AG10803 (cell line): ENCODE measurements at regions not wholly inside any gene's neighbourhood (a gene's known extent, or its start where the extent isn't known, plus 50 kb on each side); places are given as distances from the start of the nearest gene placed in this dataset.

Experiments
- DNase-seq: peaks from one replicate; pipeline ENCODE4 v3.0.0; 2010; ENCODE audit warnings: low read depth
- H3K4me3 ChIP-seq: 2 replicates; pipeline ENCODE4 v1.5.1; 2011; ENCODE audit warnings: mild to moderate bottlenecking, low read length, control low read depth
- TF ChIP-seq, protein P1 (sequence below): conservative IDR thresholded peaks from 2 replicates; pipeline ENCODE4 v1.5.1; 2011; ENCODE audit warnings: mild to moderate bottlenecking, low read length, control low read depth, inconsistent platforms

DNA sequence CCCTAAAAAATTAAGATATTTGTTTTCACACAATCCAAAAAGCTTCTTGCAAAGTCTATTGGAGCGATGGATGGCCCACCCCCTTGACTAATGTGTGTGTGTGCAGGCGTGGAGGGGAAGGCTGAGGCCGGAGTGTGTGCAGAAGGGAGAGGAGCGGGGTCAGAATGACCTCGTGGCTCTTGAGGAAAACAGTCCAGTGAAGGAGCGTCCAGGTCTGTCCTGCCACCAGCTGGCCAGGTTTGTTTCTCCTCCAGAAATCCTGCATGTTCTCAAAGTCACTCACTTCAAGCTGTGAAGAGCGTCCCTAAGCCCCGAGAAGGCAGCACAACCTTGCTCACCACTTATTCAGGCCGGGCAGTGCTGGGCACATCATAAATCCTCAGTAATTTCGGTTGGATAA is 69.5 kb upstream of the SSX2IP start:
- no peak for DNase-seq

DNA sequence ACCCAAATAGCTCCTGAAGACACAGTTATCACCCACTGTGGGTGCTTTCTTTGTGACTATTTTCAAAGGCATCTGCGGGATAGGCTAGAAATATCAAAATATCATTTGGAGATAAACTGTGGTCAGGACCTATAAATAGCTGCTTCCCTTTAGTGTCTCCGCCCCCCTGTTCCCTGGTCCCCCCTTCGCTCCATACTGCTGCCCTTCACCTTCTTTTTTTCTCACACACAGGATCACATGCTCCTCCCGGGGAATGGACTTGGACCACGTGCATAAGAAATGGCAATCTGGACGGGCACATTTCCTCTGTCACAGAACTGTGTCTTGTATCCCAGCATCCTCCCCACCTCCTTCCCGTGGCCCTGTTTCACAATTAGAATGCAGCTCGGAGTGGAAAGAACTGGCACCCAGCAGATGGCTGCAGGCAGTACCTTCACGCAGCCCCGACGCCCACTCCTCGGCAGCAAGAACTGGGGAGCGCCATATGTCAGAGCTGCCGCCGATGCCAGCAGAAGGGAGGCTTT is 68.8 kb upstream of the SSX2IP start:
- peak; percentile 49 for DNase-seq

More for the DNA sequence above, 69.5 kb upstream of the SSX2IP start:
- TF ChIP-seq, protein P1, sequence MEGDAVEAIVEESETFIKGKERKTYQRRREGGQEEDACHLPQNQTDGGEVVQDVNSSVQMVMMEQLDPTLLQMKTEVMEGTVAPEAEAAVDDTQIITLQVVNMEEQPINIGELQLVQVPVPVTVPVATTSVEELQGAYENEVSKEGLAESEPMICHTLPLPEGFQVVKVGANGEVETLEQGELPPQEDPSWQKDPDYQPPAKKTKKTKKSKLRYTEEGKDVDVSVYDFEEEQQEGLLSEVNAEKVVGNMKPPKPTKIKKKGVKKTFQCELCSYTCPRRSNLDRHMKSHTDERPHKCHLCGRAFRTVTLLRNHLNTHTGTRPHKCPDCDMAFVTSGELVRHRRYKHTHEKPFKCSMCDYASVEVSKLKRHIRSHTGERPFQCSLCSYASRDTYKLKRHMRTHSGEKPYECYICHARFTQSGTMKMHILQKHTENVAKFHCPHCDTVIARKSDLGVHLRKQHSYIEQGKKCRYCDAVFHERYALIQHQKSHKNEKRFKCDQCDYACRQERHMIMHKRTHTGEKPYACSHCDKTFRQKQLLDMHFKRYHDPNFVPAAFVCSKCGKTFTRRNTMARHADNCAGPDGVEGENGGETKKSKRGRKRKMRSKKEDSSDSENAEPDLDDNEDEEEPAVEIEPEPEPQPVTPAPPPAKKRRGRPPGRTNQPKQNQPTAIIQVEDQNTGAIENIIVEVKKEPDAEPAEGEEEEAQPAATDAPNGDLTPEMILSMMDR, result no peak
- no peak overlapping the region for H3K4me3 ChIP-seq

DNA sequence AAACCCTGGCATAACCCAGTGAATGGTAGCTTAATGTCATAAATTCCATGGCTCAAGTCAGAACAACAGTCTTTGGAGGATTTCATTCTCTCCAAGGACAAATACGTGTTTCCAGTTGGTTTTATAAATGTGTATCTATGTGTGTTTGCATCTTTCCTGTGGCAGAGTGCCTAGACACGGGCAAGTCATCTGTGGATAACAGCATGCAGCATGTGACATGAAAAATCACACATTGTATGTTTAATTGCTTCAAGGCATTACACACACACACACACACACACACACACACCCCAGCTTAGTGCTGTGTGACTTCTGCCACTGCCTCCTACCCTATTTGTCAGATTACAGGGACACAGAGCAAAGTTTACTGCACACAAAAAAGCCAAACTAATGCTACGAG is 68.2 kb upstream of the SSX2IP start:
- no peak for DNase-seq
- peak overlapping the region; percentile 44; the same call in 1 of the 2 replicates for H3K4me3 ChIP-seq
- TF ChIP-seq, protein P1, result no peak

More for the DNA sequence above, 68.8 kb upstream of the SSX2IP start:
- TF ChIP-seq, protein P1, result no peak
- peak overlapping the region; percentile 44 for H3K4me3 ChIP-seq

DNA sequence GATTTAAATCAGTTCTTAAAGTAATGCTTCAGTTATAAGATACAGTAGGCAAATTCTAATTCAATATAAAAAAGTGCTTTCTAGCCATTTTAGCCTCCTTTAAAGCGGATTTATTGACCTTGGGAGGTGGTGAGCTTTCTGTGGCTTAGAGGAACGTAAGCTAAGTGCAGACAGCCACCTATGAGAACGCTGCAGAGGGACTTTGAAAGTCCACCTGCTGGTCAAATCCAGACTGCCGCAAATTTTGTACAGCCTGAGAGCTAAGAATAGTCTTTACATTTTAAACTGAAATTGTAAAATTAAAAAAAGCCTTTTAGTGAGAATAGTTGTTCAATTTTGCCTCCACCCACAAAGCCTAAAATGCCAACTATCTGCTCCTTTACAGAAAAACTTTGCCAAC is 67.0 kb upstream of the SSX2IP start:
- TF ChIP-seq, protein P1, result no peak
- H3K4me3 ChIP-seq, result no peak overlapping the region
- no peak for DNase-seq

DNA sequence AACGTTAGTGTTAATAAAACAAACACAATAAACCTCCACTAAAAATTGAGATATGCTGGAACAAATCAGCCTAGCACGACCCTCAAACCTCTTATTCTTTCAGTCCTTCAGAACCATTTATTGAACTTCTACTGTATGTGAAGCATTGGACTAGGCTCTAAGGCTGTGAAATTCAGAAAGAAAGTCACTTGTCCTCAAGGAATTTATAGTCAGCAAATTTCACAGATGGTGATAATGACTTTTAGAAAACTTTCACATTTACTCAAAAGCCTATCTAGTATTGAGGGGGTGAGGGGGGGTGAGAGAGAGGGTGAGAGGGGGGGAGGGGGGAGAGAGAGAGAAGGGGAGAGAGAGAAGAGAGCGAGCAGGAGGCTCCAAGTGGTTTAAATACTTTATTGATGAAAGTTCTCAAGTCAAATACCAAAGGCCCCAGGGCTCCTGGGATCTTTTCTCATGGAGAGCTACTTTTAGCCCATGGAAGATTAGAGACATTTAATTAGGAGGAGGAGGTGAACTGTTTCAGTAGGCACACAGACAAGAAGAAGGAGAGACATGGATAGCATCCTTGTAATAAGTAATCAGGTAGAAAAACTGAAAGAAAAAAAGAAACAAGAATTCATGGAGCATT is 66.3 kb upstream of the SSX2IP start:
- TF ChIP-seq, protein P1, result no peak
- DNase-seq, result peak; percentile 40
- no peak overlapping the region for H3K4me3 ChIP-seq

DNA sequence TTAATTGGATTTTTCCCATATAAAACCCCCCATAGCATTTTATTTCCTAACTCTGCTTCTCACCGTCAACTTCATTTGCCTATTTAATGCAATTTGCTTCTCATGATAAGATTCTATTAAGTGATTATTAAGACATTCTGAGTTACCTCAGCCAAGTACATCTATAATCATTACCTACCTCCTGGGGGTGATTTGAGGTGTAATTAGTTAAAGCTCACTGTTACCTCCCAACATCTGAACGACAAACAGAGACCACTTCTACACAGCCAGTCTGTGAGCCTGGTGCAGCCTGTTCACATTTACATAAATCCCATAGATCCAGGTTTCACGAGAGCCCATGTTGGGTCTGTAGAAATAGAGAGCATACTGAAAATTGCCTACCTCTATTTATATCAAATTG is 65.7 kb upstream of the SSX2IP start:
- no peak overlapping the region for H3K4me3 ChIP-seq
- TF ChIP-seq, protein P1, result no peak
- no peak for DNase-seq

DNA sequence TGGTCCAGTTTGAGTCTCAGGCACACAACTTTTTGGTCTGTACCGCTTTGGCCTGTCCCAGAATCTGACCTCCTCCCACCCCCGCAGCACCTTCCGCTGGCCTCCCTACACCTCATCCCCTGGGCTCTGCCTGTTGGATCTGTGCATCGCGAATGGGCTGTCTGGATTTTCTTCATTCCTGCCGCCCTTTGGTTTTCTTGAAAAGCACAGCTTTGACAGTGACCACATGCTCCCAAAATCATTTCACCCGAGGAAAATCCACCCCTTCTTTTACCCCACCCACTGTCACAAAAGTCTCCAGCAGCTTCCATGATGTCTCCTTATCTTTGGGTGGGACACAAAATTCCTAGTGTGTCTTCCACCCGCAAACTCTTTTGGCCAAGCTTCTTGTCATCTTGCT is 65.0 kb upstream of the SSX2IP start:
- H3K4me3 ChIP-seq, result no peak overlapping the region
- DNase-seq, result no peak
- TF ChIP-seq, protein P1, result no peak
